ENCODE measurements at regions not wholly inside any gene's neighbourhood (a gene's known extent, or its start where the extent isn't known, plus 50 kb on each side); places are given as distances from the start of the nearest gene placed in this dataset.
"Not testable (repeated sequence)": the region's sequence is repeated elsewhere in the genome, so short reads cannot be mapped to it uniquely, and the experiment has no call there.

DNA sequence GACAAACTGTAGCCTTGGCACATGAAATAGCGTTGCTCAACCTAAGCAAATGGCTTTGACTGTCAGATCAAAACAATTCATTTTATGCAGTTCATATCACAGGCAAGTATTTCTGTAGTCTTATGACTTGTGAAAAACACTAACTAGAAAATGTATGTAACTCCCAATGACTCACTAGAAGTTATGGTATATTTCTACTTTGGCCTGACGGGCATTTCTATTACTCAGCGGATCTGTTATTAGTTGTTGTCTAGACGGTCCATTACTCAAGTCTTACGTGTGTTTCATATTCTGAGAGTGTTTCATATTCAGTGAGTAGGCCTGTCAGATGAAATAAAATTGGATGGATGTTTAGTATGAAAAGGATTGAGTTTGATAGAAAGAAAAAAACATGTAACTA, 880.9 kb downstream of the PRIM2 start:
- DNase-seq (ENCODE audit: low read depth): no peak
- H3K36me3 ChIP-seq (ENCODE audit: control insufficient read depth, insufficient read depth, low read length): no peaks in the 10 kb centered on the region
- no peak overlapping the region for H3K4me3 ChIP-seq (ENCODE audit: low read depth, low read length)
- TF ChIP-seq, protein P1, sequence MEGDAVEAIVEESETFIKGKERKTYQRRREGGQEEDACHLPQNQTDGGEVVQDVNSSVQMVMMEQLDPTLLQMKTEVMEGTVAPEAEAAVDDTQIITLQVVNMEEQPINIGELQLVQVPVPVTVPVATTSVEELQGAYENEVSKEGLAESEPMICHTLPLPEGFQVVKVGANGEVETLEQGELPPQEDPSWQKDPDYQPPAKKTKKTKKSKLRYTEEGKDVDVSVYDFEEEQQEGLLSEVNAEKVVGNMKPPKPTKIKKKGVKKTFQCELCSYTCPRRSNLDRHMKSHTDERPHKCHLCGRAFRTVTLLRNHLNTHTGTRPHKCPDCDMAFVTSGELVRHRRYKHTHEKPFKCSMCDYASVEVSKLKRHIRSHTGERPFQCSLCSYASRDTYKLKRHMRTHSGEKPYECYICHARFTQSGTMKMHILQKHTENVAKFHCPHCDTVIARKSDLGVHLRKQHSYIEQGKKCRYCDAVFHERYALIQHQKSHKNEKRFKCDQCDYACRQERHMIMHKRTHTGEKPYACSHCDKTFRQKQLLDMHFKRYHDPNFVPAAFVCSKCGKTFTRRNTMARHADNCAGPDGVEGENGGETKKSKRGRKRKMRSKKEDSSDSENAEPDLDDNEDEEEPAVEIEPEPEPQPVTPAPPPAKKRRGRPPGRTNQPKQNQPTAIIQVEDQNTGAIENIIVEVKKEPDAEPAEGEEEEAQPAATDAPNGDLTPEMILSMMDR (IDR thresholded peaks at IDR 0.05; ENCODE audit: insufficient read depth, low read length, poor library complexity, severe bottlenecking): no peak
- no peaks in the 10 kb centered on the region for H3K27me3 ChIP-seq (ENCODE audit: control insufficient read depth, insufficient read depth, low read length)

DNA sequence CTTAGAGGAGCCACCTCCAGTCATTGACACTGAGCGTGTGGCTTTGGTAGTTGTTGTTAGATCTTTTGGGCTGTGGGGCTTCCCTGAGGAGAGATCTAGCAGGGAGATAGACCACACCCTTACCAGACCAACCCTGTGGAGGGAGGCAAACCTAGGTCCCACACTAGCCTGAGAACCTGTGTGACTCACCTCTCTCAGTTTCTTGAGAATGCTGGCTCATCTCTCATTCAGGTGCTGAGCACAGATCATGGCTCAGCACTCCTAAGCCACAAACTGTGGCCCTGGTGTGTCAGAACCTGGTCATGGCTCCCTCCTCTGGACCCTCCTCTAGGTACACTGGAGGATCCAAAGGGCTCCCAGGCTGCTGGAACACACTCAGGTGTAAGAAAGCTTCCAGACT, 919.7 kb downstream of the PRIM2 start:
- not testable (repeated sequence) for H3K27me3 ChIP-seq (ENCODE audit: control insufficient read depth, insufficient read depth, low read length); DNase-seq (ENCODE audit: low read depth); H3K36me3 ChIP-seq (ENCODE audit: control insufficient read depth, insufficient read depth, low read length); H3K4me3 ChIP-seq (ENCODE audit: low read depth, low read length)

DNA sequence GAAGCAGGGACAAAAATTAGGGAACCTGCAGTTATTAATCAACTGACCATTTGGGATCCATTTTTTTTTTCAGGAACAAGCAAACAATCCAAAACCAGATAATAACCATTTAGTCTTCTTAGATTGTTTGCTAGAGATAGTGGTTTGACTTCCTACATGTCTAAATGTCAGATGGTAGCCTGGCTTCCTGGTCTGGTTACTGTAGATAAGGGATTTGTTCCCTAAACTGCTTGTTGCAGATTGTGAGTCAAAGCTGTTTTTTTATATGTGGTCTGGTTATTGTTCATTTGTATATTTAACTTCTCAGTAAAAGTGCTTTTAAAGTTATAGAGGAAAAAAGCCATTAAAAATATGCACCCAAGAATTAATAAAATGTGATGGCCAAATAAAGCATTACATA, 921.0 kb downstream of the PRIM2 start:
- not testable (repeated sequence) for H3K27me3 ChIP-seq (ENCODE audit: control insufficient read depth, insufficient read depth, low read length); DNase-seq (ENCODE audit: low read depth); H3K36me3 ChIP-seq (ENCODE audit: control insufficient read depth, insufficient read depth, low read length); H3K4me3 ChIP-seq (ENCODE audit: low read depth, low read length)

DNA sequence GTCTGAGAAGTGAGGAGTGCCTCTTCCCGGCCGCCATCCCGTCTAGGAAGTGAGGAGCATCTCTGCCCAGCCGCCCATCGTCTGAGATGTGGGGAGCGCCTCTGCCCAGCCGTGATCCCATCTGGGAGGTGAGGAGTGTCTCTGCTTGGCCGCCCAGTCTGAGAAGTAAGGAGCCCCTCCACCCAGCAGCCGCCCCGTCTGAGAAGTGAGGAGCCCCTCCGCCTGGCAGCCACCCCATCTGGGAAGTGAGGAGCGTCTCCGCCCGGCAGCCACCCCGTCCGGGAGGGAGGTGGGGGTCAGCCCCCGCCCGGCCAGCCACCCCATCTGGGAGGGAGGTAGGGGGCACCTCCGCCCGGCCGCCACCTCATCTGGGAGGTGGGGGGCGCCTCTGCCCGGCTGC, 940.2 kb downstream of the PRIM2 start:
- H3K4me3 ChIP-seq (ENCODE audit: low read depth, low read length); DNase-seq (ENCODE audit: low read depth); H3K27me3 ChIP-seq (ENCODE audit: control insufficient read depth, insufficient read depth, low read length); H3K36me3 ChIP-seq (ENCODE audit: control insufficient read depth, insufficient read depth, low read length): not testable (repeated sequence)

DNA sequence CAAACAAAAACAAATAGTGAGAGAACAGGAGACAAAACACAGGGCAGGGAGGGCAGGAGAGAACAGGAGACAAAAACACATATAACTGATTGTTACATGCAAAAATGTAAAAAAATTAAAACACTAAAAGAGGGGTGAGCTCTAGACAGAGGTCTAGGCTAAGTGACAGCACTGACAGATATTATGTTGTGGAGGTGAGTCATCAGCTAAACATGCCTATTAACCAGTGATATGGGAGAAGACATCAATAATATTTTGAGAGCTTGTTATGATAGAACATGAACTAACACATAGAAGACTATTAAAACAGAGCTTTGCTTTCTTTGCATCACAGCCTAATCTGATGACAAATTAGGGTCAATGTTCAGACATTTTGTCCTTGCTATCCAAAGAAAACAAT, 972.7 kb downstream of the PRIM2 start:
- Histone ChIP-seq H3K27me3 (ENCODE audit: control insufficient read depth, insufficient read depth, low read length) (no peaks in the 10 kb centered on the region), H3K36me3 (ENCODE audit: control insufficient read depth, insufficient read depth, low read length) (no peaks in the 10 kb centered on the region), H3K4me3 (ENCODE audit: low read depth, low read length) (no peak overlapping the region)
- TF ChIP-seq, protein P1 (IDR thresholded peaks at IDR 0.05; ENCODE audit: insufficient read depth, low read length, poor library complexity, severe bottlenecking): no peak
- DNase-seq (ENCODE audit: low read depth): no peak

DNA sequence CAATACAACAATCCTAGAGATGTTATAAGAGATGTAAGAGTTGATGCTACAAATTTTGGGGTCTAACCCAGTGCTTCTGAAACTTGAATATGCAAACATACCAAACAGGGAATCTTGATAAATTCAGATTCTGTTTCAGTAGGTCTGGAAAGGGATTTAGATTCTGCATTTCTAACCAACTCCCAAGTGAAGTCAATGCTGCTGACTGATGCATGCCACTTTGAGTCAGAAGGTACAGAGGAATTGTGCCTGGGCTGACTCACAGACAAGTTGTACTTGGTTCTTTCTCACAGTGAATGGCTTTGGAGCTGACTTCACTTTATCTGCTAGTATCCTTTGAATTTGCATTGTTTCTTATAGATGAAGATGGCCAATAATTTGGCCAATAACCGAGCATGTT, 973.9 kb downstream of the PRIM2 start:
- H3K36me3 ChIP-seq (ENCODE audit: control insufficient read depth, insufficient read depth, low read length); DNase-seq (ENCODE audit: low read depth); H3K27me3 ChIP-seq (ENCODE audit: control insufficient read depth, insufficient read depth, low read length); H3K4me3 ChIP-seq (ENCODE audit: low read depth, low read length): not testable (repeated sequence)

DNA sequence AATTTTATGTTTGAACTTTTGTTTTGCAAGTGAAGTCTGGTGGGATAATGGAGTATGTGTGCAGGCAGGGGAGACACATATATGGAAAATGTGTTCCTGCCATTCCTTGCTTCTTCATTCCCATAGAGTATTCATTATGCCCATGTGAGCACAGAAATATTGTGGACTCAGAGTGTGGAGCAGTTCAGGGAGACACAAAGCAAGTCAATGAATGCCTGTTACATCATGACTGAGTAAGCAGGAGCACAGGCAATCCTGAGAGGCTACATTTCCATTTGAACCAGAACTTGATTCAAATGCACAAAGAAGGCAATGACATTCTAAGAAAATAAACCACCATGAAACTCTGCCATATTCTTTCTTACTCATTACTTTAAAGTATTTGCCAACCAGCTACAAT, 990.5 kb downstream of the PRIM2 start:
- not testable (repeated sequence) for H3K27me3 ChIP-seq (ENCODE audit: control insufficient read depth, insufficient read depth, low read length); H3K4me3 ChIP-seq (ENCODE audit: low read depth, low read length); DNase-seq (ENCODE audit: low read depth); H3K36me3 ChIP-seq (ENCODE audit: control insufficient read depth, insufficient read depth, low read length)

DNA sequence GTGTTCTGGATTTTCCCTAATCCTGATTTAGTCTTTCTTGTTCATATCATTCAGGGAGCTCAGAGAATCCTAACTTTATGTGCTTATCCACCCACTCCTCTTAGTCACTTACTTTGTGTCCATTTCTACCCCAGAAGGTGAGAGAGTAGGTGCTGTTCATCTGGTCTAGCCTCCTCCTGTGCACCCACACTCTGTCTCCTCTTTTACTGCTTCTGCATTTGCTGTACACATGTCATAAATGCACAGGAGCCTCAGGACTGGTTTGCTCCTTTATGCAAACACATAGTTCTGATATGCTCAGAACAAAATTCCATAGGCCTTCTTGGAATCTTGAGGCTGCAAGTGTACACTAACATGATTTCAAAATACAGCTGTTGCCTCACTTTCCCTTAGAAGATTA, 1014.7 kb downstream of the PRIM2 start:
- not testable (repeated sequence) for DNase-seq (ENCODE audit: low read depth); H3K36me3 ChIP-seq (ENCODE audit: control insufficient read depth, insufficient read depth, low read length); H3K4me3 ChIP-seq (ENCODE audit: low read depth, low read length); H3K27me3 ChIP-seq (ENCODE audit: control insufficient read depth, insufficient read depth, low read length)

DNA sequence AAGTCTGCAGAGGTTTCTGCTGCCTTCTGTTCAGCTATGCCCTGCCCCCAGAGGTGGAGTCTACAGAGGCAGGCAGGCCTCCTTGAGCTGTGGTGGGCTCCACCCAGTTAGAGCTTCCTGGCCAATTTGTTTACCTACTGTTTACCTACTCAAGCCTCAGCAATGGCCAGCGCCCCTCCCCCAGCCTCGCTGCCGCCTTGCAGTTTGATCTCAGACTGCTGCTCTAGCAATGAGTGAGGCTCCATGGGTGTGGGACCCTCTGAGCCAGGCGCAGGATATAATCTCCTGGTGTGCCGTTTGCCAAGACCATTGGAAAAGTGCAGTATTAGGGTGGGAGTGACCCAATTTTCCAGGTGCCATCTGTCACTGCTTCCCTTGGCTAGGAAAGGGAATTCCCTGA, 1024.9 kb downstream of the PRIM2 start:
- H3K36me3 ChIP-seq (ENCODE audit: control insufficient read depth, insufficient read depth, low read length); DNase-seq (ENCODE audit: low read depth); H3K4me3 ChIP-seq (ENCODE audit: low read depth, low read length); H3K27me3 ChIP-seq (ENCODE audit: control insufficient read depth, insufficient read depth, low read length): not testable (repeated sequence)

DNA sequence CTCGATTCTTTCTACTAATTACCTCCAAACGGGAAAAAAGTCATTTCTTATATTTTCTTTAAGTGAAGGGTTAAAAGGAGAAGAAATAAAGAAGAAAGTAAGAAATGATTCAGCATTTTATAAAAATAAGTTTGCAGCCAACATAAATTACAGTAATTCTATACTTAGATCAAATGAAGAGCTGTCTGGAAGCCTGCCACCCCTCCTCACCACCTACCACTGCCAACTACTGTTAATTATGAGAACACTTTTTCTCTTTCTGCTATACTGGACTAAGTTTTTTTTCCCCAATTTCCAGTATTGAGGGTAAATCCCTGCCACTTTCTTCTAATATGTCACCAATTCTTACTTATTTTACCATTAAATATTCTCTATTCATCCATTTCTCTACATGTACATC, 1030.1 kb downstream of the PRIM2 start:
- not testable (repeated sequence) for H3K4me3 ChIP-seq (ENCODE audit: low read depth, low read length); H3K27me3 ChIP-seq (ENCODE audit: control insufficient read depth, insufficient read depth, low read length); DNase-seq (ENCODE audit: low read depth); H3K36me3 ChIP-seq (ENCODE audit: control insufficient read depth, insufficient read depth, low read length)

DNA sequence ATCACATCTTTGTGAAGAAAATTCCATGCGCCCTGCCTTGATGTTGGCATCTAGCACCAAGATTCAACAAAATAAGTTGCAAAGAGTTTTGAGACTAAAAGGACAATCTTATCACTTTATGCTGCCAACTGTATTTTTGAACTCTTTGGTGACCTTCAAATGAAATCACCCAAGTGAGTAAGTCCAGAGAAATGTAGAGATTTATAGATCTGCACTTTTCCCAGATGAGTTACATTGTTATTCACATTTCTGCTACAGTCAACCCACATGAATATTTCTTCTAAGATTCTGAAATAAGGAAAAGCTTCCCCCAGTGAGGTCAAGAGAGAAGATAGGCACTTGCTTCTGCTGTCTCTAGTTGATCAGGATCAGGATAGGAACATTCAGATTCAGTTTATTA, 1034.2 kb downstream of the PRIM2 start:
- DNase-seq (ENCODE audit: low read depth); H3K27me3 ChIP-seq (ENCODE audit: control insufficient read depth, insufficient read depth, low read length); H3K36me3 ChIP-seq (ENCODE audit: control insufficient read depth, insufficient read depth, low read length); H3K4me3 ChIP-seq (ENCODE audit: low read depth, low read length): not testable (repeated sequence)

DNA sequence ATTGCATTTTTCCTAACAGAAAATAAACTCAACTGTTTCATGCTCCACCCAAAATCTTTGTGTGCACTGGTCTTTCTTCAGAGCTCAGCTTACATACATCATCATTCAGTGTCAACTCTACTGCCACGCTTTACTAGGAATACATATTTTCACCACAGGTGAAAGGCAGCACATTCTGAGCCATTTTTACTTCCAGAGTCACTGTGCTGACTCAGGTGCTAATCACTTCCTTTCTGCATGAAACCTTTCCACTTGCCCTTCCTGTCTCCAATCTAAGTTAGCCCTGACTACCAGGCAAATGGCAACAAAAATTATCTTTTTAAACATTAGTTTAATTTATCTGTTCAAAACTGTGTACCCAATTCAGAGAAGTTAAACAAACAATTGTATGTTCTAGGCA, 1041.0 kb downstream of the PRIM2 start:
- not testable (repeated sequence) for DNase-seq (ENCODE audit: low read depth); H3K4me3 ChIP-seq (ENCODE audit: low read depth, low read length); H3K36me3 ChIP-seq (ENCODE audit: control insufficient read depth, insufficient read depth, low read length); H3K27me3 ChIP-seq (ENCODE audit: control insufficient read depth, insufficient read depth, low read length)

DNA sequence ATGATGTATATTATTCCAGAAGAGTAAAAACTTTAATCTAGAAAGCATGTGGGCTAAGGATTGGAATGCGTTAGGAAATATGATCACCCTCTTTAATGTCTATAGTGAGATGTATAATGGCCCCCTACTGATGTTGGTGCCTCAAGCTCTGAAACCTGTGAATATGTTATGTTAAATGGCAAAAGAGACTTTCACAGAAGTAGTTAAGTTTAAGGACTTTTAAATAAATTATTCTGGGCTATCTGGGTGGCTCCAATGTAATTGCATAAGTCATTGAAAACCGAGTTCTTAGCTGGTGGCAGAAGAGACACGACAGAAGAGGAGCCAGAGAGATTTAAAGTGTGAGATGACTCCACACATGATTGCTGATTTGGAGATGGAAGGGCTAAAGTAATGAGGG, 1048.4 kb downstream of the PRIM2 start:
- not testable (repeated sequence) for H3K4me3 ChIP-seq (ENCODE audit: low read depth, low read length); DNase-seq (ENCODE audit: low read depth); H3K36me3 ChIP-seq (ENCODE audit: control insufficient read depth, insufficient read depth, low read length); H3K27me3 ChIP-seq (ENCODE audit: control insufficient read depth, insufficient read depth, low read length)

DNA sequence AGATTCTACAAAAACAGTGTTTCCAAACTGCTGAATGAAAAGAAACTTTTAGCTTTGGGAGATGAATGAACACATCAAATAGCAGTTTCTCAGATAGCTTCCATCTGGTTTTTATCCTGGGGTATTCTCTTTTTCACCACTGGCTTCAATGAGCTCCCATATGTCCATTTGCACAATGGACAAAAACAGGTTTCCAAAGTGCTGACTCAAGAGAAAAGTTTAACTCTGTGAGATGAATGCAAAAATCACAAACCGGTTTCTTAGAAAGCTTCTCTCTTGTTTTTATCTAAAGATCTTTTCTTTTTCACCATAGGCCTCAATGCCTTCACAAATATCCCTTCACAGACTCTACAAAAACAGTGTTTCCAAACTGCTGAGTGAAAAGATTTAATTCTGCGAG, 1089.2 kb downstream of the PRIM2 start:
- H3K4me3 ChIP-seq (ENCODE audit: low read depth, low read length); H3K36me3 ChIP-seq (ENCODE audit: control insufficient read depth, insufficient read depth, low read length); DNase-seq (ENCODE audit: low read depth); H3K27me3 ChIP-seq (ENCODE audit: control insufficient read depth, insufficient read depth, low read length): not testable (repeated sequence)
